ENCODE measurements at regions not wholly inside any gene's neighbourhood (a gene's known extent, or its start where the extent isn't known, plus 50 kb on each side); places are given as distances from the start of the nearest gene placed in this dataset.

DNA sequence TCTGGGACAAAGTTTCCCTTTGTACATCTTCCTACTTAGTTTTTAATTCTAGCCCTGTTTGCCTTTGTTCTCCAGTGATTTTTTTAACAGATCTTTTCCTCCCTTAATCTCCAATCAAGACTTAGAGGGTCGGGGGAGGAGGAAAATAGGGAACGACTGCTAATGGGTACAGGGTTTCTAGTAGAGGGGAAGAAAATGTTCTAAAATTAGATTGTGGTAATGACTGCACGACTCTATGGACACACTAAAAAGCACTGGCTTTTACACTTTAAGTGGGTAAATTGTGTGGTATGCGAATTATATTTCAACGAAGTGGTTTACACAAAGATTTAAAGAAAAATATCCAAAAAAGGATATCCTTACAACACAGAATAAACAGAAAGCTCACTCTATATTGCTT, 110.0 kb upstream of the SPON1 start:
- intact Hi-C loops (cut with DNase I): no loop called here
- TF ChIP-seq CTCF (IDR thresholded peaks at IDR 0.05): no peak
- Histone ChIP-seq H3K9ac (ENCODE audit: low read depth in 2 of 2, low read length in 2 of 2) (no peak overlapping the region), H3K27ac (no peak overlapping the region), H3K36me3 (no peaks in the 10 kb centered on the region), H3K4me1 (no peaks in the 10 kb centered on the region), H3K27me3 (no peaks in the 10 kb centered on the region), H3K4me3 (no peak overlapping the region), H3K9me3 (no peaks in the 10 kb centered on the region)
- no peak for DNase-seq

- H3K27me3 ChIP-seq: no peaks in the 10 kb centered on the region
- no peak overlapping the region for H3K27ac ChIP-seq
- no peaks in the 10 kb centered on the region for H3K36me3 ChIP-seq
- H3K4me1 ChIP-seq: no peaks in the 10 kb centered on the region
- DNase-seq: no peak
- H3K4me3 ChIP-seq: no peak overlapping the region
- no peak for TF ChIP-seq CTCF (IDR thresholded peaks at IDR 0.05)
- intact Hi-C loops (cut with DNase I): no loop called here
- H3K9ac ChIP-seq (ENCODE audit: low read depth in 2 of 2, low read length in 2 of 2): no peak overlapping the region
- H3K9me3 ChIP-seq: no peaks in the 10 kb centered on the region
Measured at GRCh38 chr11:13857828-13858227, 104.7 kb upstream of the SPON1 start.

- intact Hi-C loops (cut with DNase I): no loop called here
- H3K4me3 ChIP-seq: no peak overlapping the region
- H3K9me3 ChIP-seq: no peaks in the 10 kb centered on the region
- no peak for DNase-seq
- H3K27ac ChIP-seq: no peak overlapping the region
- H3K4me1 ChIP-seq: no peaks in the 10 kb centered on the region
- no peak overlapping the region for H3K9ac ChIP-seq (ENCODE audit: low read depth in 2 of 2, low read length in 2 of 2)
- H3K27me3 ChIP-seq: no peaks in the 10 kb centered on the region
- TF ChIP-seq CTCF (IDR thresholded peaks at IDR 0.05): no peak
- no peaks in the 10 kb centered on the region for H3K36me3 ChIP-seq
Measured at GRCh38 chr11:13859892-13860291, 102.6 kb upstream of the SPON1 start.

- Histone ChIP-seq H3K36me3 (no peaks in the 10 kb centered on the region), H3K9me3 (no peaks in the 10 kb centered on the region), H3K4me1 (no peaks in the 10 kb centered on the region), H3K27me3 (no peaks in the 10 kb centered on the region), H3K9ac (ENCODE audit: low read depth in 2 of 2, low read length in 2 of 2) (no peak overlapping the region), H3K4me3 (no peak overlapping the region), H3K27ac (no peak overlapping the region)
- no peak for DNase-seq
- no peak for TF ChIP-seq CTCF (IDR thresholded peaks at IDR 0.05)
- intact Hi-C loops (cut with DNase I): no loop called here
Measured at GRCh38 chr11:13861411-13861810, 101.1 kb upstream of the SPON1 start.

- no peak for TF ChIP-seq CTCF (IDR thresholded peaks at IDR 0.05)
- no peaks in the 10 kb centered on the region for H3K4me1 ChIP-seq
- intact Hi-C loops (cut with DNase I): no loop called here
Measured at GRCh38 chr11:13862845-13863392, 99.6 kb upstream of the SPON1 start.

More at GRCh38 chr11:13862845-13863392, 99.6 kb upstream of the SPON1 start:
- Histone ChIP-seq H3K36me3 (no peaks in the 10 kb centered on the region), H3K27me3 (no peaks in the 10 kb centered on the region), H3K9me3 (no peaks in the 10 kb centered on the region), H3K9ac (ENCODE audit: low read depth in 2 of 2, low read length in 2 of 2) (no peak overlapping the region), H3K27ac (no peak overlapping the region), H3K4me3 (no peak overlapping the region)
- DNase-seq: no peak
